Left lung (tissue), 4 donors: ENCODE measurements at regions not wholly inside any gene's neighbourhood (a gene's known extent, or its start where the extent isn't known, plus 50 kb on each side); places are given as distances from the start of the nearest gene placed in this dataset.
"Not testable (repeated sequence)": the region's sequence is repeated elsewhere in the genome, so short reads cannot be mapped to it uniquely, and the experiment has no call there.

ENCODE experiments used
- ATAC-seq: fragments of 200-7000 bp; cut with Tn5 transposase; one replicate; pipeline ENCODE4 v1.9.1; 2020; ENCODE audit warnings: moderate library complexity
- DNase-seq, 4 donors: peaks; one replicate each; pipeline ENCODE4 v3.0.0-alpha.2; 2013 to 2020
- H3K27ac ChIP-seq, 2 donors: fragments of 200-600 bp; sonication (generic) in 1 of 2; one replicate each; pipeline versions ENCODE4 v1.5.0 to v1.8.0; 2020 to 2021
- H3K27me3 ChIP-seq, 2 donors: fragments of 200-600 bp; sonication (generic) in 1 of 2; one replicate each; pipeline versions ENCODE4 v1.5.0 to v1.8.0; 2020 to 2021
- H3K36me3 ChIP-seq, 2 donors: fragments of 200-600 bp; sonication (generic) in 1 of 2; one replicate each; pipeline versions ENCODE4 v1.5.0 to v1.8.0; 2020 to 2021
- H3K4me1 ChIP-seq, 2 donors: fragments of 200-600 bp; one replicate each; pipeline ENCODE4 v1.8.0; 2021
- H3K4me3 ChIP-seq, 2 donors: fragments of 200-600 bp; sonication (generic) in 1 of 2; one replicate each; pipeline versions ENCODE4 v1.5.0 to v1.8.0; 2020 to 2021; ENCODE audit warnings: mild to moderate bottlenecking in 1 of 2
- H3K9me3 ChIP-seq, 2 donors: fragments of 200-600 bp; sonication (generic) in 1 of 2; one replicate each; pipeline versions ENCODE4 v1.5.0 to v1.8.0; 2020 to 2021
- intact Hi-C, 2 donors: fragments of 100-400 bp; cut with DNase I; formaldehyde crosslinking; loops; one replicate each; pipeline versions ENCODE4 v1.11.2 to v1.14.2; 2022
- TF ChIP-seq, protein P1 (sequence below), 2 donors: fragments of 200-600 bp; sonication (generic) in 1 of 2; IDR thresholded peaks; one replicate each; pipeline versions ENCODE4 v1.5.0 to v1.8.0; 2021; ENCODE audit warnings: antibody characterized with exemption in 2 of 2
- donor health status: DM: no; HTN: yes; CAD: no.
- donor health status: DM: no; HTN: no; CAD: no.

DNA sequence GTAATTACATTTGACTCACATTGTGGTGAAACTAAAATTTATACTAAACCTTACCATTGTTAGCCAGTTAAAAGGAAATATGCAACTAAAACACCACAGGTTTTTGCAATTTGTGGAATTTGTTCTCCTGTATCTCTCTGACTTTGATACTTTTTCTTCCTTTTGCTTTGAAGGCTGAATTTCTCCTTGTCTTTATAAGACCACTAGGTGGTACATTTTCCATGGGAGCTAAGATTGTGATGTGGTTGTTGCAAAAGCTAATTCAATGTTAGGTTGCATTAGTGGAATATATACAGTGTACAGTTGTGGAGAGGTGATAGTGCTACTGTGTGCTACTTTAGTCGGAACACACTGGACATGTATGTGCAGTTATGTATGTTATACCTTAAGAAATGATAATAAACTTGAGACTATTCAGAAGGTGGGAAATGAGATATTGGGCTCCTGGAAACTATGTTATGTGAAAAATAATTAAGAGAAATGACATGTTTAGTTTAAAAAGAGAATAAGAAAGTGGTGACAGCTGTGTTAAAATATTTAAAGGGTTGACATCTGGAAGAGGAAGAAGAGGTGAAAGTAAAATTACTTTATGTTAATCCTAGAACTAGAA lies 70.3 kb downstream of the ARL9 start:
- DNase-seq = peak in 2 of 4 donors; percentile 17 to 45
- no peaks in the 10 kb centered on the region for H3K36me3 ChIP-seq
- H3K27me3 ChIP-seq = no peaks in the 10 kb centered on the region
- no peaks in the 10 kb centered on the region for H3K9me3 ChIP-seq
- intact Hi-C loops = loop anchor here in 1 of 2 donors (10.0 kb wide), 1 partner anchor 229 kb away; no protein-coding TSS in a partner anchor
- no peaks in the 10 kb centered on the region for H3K4me1 ChIP-seq
- H3K27ac ChIP-seq = no peak overlapping the region
- H3K4me3 ChIP-seq = no peak overlapping the region
- TF ChIP-seq, protein P1, sequence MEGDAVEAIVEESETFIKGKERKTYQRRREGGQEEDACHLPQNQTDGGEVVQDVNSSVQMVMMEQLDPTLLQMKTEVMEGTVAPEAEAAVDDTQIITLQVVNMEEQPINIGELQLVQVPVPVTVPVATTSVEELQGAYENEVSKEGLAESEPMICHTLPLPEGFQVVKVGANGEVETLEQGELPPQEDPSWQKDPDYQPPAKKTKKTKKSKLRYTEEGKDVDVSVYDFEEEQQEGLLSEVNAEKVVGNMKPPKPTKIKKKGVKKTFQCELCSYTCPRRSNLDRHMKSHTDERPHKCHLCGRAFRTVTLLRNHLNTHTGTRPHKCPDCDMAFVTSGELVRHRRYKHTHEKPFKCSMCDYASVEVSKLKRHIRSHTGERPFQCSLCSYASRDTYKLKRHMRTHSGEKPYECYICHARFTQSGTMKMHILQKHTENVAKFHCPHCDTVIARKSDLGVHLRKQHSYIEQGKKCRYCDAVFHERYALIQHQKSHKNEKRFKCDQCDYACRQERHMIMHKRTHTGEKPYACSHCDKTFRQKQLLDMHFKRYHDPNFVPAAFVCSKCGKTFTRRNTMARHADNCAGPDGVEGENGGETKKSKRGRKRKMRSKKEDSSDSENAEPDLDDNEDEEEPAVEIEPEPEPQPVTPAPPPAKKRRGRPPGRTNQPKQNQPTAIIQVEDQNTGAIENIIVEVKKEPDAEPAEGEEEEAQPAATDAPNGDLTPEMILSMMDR (IDR thresholded peaks at IDR 0.05) = peak; percentile 30 to 51
- peak; percentile 72 for ATAC-seq

DNA sequence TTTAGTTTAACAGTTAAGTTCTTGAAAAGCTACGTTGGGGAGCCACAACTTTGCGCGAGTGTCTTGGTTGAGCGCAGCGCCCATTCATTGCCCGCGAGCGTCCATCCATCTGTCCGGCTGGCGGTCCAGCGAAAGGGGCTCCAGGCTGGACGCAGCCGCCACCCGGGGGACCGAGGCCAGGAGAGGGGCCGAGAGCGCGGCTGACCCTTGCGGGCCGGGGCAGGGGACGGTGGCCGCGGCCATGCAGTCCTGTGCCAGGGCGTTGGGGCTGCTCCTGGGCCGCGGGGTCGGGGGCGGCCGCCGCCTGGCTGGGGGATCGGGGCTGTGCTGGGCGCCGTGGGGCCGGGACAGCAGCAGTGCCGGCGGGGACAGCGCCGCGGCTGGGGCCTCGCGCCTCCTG lies 86.8 kb downstream of the ARL9 start:
- H3K9me3 ChIP-seq, H3K4me3 ChIP-seq, H3K36me3 ChIP-seq, H3K4me1 ChIP-seq, H3K27ac ChIP-seq, intact Hi-C loops, ATAC-seq: not testable (repeated sequence)
- peaks cover 0 to 18% of the 10 kb centered on the region in 2 donors for H3K27me3 ChIP-seq
- peak in 1 of 4 donors; percentile 46 for DNase-seq
